Left lung (tissue), 4 donors: ENCODE measurements at regions not wholly inside any gene's neighbourhood (a gene's known extent, or its start where the extent isn't known, plus 50 kb on each side); places are given as distances from the start of the nearest gene placed in this dataset.

Source experiments
- ATAC-seq: fragments of 200-7000 bp; cut with Tn5 transposase; one replicate; pipeline ENCODE4 v1.9.1; 2020; ENCODE audit warnings: moderate library complexity
- DNase-seq, 4 donors: peaks; one replicate each; pipeline ENCODE4 v3.0.0-alpha.2; 2013 to 2020
- H3K27ac ChIP-seq, 2 donors: fragments of 200-600 bp; sonication (generic) in 1 of 2; one replicate each; pipeline versions ENCODE4 v1.5.0 to v1.8.0; 2020 to 2021
- H3K27me3 ChIP-seq, 2 donors: fragments of 200-600 bp; sonication (generic) in 1 of 2; one replicate each; pipeline versions ENCODE4 v1.5.0 to v1.8.0; 2020 to 2021
- H3K36me3 ChIP-seq, 2 donors: fragments of 200-600 bp; sonication (generic) in 1 of 2; one replicate each; pipeline versions ENCODE4 v1.5.0 to v1.8.0; 2020 to 2021
- H3K4me1 ChIP-seq, 2 donors: fragments of 200-600 bp; one replicate each; pipeline ENCODE4 v1.8.0; 2021
- H3K4me3 ChIP-seq, 2 donors: fragments of 200-600 bp; sonication (generic) in 1 of 2; one replicate each; pipeline versions ENCODE4 v1.5.0 to v1.8.0; 2020 to 2021; ENCODE audit warnings: mild to moderate bottlenecking in 1 of 2
- H3K9me3 ChIP-seq, 2 donors: fragments of 200-600 bp; sonication (generic) in 1 of 2; one replicate each; pipeline versions ENCODE4 v1.5.0 to v1.8.0; 2020 to 2021
- intact Hi-C, 2 donors: fragments of 100-400 bp; cut with DNase I; formaldehyde crosslinking; loops; one replicate each; pipeline versions ENCODE4 v1.11.2 to v1.14.2; 2022
- TF ChIP-seq, protein P1 (sequence below), 2 donors: fragments of 200-600 bp; sonication (generic) in 1 of 2; IDR thresholded peaks; one replicate each; pipeline versions ENCODE4 v1.5.0 to v1.8.0; 2021; ENCODE audit warnings: antibody characterized with exemption in 2 of 2
- donor health status: DM: no; HTN: yes; CAD: no.
- donor health status: DM: no; HTN: no; CAD: no.

DNA sequence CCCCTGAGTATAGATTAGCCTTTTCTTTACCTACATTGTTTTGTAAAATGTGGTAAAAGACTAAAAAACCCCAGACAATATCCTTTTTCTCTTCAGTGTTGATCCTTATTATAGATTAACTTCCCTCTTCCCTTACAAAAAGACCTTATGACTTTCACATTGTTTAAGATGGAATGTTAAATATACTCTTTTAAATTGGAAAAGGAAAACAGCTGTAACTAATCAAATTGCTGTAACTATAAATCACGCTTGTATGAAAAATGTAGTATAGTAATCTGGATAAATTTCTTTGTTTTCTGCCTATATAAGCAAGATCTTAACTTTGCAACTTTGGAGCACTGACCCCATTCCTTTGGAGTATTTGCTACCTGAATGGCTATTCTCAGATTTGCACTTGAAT lies 383.1 kb downstream of the FAM170A start:
- DNase-seq (no peak), ATAC-seq (no peak)
- Histone ChIP-seq H3K9me3 (no peaks in the 10 kb centered on the region), H3K27ac (no peak overlapping the region), H3K36me3 (no peaks in the 10 kb centered on the region), H3K4me1 (no peaks in the 10 kb centered on the region), H3K4me3 (no peak overlapping the region), H3K27me3 (no peaks in the 10 kb centered on the region)
- TF ChIP-seq, protein P1, sequence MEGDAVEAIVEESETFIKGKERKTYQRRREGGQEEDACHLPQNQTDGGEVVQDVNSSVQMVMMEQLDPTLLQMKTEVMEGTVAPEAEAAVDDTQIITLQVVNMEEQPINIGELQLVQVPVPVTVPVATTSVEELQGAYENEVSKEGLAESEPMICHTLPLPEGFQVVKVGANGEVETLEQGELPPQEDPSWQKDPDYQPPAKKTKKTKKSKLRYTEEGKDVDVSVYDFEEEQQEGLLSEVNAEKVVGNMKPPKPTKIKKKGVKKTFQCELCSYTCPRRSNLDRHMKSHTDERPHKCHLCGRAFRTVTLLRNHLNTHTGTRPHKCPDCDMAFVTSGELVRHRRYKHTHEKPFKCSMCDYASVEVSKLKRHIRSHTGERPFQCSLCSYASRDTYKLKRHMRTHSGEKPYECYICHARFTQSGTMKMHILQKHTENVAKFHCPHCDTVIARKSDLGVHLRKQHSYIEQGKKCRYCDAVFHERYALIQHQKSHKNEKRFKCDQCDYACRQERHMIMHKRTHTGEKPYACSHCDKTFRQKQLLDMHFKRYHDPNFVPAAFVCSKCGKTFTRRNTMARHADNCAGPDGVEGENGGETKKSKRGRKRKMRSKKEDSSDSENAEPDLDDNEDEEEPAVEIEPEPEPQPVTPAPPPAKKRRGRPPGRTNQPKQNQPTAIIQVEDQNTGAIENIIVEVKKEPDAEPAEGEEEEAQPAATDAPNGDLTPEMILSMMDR (IDR thresholded peaks at IDR 0.05): no peak
- intact Hi-C loops: no loop called here

DNA sequence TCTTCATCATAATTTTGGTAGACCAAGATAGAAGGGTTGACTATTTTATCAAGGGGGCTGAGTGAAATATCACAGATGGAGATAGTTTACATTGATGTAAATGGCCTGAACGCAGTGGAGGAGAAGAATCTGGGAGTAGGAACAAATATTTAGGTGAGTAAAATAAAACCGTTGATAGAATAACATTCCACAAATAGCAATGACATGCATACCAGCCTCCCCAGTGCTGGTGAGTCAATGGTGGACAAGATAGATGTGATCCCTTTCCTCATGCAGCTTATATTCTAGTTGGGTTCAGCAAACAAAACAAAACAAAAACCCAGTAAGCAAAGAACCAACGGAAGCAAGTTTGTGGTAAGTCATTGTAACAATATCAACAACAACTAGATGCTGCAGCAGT lies 385.2 kb downstream of the FAM170A start:
- no peaks in the 10 kb centered on the region for H3K4me1 ChIP-seq
- no peak overlapping the region for H3K4me3 ChIP-seq
- H3K9me3 ChIP-seq: no peaks in the 10 kb centered on the region
- ATAC-seq: no peak
- H3K27ac ChIP-seq: no peak overlapping the region
- no peaks in the 10 kb centered on the region for H3K27me3 ChIP-seq
- DNase-seq: no peak
- intact Hi-C loops: no loop called here
- no peaks in the 10 kb centered on the region for H3K36me3 ChIP-seq
- TF ChIP-seq, protein P1 (IDR thresholded peaks at IDR 0.05): no peak

DNA sequence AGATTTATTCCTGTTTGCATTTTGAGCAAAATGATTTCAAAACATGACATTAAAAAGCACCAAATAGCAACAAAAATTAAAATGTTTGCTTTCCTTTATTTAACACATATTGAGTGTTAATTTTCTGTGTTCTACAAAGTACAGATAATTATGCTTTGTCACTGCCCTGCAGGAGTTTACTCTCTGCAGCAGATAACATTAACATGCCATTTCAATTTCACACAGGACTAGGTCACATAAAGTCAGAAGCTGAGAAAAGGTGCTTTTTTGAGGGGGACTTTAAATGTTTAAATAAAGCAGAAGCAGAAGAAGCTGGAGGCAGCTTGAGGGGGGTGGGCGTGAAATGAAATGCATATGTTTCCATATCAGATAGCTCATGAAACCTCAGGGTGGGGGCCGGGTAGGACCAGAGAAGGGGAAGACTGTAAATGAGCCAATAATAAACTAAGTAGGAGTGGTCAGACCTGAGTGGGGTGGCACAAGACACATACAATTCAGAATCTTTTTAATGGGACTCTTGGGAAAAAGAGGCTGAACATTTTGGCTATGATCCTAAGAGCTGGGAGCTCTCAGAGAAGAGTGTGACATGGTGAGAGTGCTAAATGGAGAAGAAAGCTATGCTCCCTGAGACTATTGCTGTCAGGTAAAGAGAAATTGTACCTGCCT lies 387.5 kb downstream of the FAM170A start:
- Histone ChIP-seq H3K27me3 (no peaks in the 10 kb centered on the region), H3K4me3 (no peak overlapping the region), H3K36me3 (no peaks in the 10 kb centered on the region), H3K9me3 (no peaks in the 10 kb centered on the region), H3K27ac (no peak overlapping the region), H3K4me1 (no peaks in the 10 kb centered on the region)
- DNase-seq (no peak), ATAC-seq (no peak)
- intact Hi-C loops: no loop called here
- TF ChIP-seq, protein P1 (IDR thresholded peaks at IDR 0.05): no peak

DNA sequence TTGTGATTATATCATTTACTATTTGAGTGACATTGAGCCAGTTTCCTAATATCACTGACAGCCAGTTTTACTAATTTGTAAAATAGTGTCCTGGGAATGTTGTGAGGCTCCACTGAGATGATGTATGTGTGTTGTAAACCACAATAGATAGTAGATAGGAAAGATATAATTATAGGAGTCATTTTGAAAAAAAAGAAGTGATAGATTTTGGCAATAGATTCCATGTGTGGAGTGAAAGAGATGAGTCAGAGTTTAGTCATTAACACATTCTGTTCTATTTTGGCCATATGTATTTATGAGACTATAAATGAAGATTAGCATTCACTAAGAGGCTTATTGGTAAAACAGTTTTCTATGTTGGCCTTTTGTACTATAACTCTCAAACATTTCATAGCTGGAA lies 388.2 kb downstream of the FAM170A start:
- no peaks in the 10 kb centered on the region for H3K9me3 ChIP-seq
- intact Hi-C loops: no loop called here
- no peak for DNase-seq
- H3K4me1 ChIP-seq: no peaks in the 10 kb centered on the region
- no peak overlapping the region for H3K4me3 ChIP-seq
- no peaks in the 10 kb centered on the region for H3K27me3 ChIP-seq
- no peak for ATAC-seq
- no peaks in the 10 kb centered on the region for H3K36me3 ChIP-seq
- H3K27ac ChIP-seq: no peak overlapping the region
- TF ChIP-seq, protein P1 (IDR thresholded peaks at IDR 0.05): no peak

DNA sequence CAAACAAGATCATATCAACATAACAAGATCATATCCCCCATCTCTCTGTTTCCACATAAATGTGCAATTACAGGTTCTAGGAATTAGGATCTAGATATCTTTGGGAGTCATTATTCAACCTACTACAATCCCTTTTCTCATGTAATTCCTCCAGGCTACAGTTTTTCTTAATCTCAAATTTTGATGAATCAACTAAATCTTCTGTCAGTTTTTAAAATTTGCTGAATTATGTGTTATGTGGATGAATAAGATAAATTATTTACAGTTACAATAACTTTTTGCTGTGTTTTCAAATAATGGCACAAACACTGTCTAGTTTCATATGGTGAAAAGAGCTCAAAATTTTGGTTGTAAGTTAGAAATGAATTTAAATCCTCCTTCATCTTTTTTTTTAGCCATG lies 405.8 kb downstream of the FAM170A start:
- no peaks in the 10 kb centered on the region for H3K27me3 ChIP-seq
- H3K9me3 ChIP-seq: no peaks in the 10 kb centered on the region
- no peak overlapping the region for H3K27ac ChIP-seq
- no peak overlapping the region for H3K4me3 ChIP-seq
- no peak for ATAC-seq
- H3K4me1 ChIP-seq: no peaks in the 10 kb centered on the region
- H3K36me3 ChIP-seq: no peaks in the 10 kb centered on the region
- TF ChIP-seq, protein P1 (IDR thresholded peaks at IDR 0.05): no peak
- no peak for DNase-seq
- intact Hi-C loops: no loop called here
